ENCODE measurements at regions not wholly inside any gene's neighbourhood (a gene's known extent, or its start where the extent isn't known, plus 50 kb on each side); places are given as distances from the start of the nearest gene placed in this dataset.

DNA sequence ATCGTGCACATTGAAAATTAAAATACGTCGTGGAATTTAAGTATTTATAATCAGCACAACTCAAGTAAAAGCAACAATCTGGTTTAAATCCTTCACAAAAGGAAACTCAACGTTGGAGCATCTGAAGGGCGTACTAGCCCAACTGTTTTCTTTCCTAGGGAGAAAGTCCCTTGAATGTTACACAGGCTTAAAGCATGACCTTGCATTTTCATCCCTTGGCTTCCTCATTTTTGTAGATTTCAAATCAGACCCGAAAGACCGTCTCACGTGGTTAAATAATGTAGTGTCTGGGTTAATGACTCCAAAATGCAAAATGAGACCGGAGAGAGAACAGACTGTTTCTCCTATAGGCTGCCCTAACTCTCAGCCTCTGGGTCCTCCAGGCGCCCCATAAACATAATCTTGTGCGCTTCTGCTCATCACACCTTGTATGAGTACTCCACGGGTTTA is 249.2 kb upstream of the RREB1 start:
- no peak for TF ChIP-seq POLR2A (IDR thresholded peaks at IDR 0.05)
- TF ChIP-seq, protein P1, sequence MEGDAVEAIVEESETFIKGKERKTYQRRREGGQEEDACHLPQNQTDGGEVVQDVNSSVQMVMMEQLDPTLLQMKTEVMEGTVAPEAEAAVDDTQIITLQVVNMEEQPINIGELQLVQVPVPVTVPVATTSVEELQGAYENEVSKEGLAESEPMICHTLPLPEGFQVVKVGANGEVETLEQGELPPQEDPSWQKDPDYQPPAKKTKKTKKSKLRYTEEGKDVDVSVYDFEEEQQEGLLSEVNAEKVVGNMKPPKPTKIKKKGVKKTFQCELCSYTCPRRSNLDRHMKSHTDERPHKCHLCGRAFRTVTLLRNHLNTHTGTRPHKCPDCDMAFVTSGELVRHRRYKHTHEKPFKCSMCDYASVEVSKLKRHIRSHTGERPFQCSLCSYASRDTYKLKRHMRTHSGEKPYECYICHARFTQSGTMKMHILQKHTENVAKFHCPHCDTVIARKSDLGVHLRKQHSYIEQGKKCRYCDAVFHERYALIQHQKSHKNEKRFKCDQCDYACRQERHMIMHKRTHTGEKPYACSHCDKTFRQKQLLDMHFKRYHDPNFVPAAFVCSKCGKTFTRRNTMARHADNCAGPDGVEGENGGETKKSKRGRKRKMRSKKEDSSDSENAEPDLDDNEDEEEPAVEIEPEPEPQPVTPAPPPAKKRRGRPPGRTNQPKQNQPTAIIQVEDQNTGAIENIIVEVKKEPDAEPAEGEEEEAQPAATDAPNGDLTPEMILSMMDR (IDR thresholded peaks at IDR 0.05), result no peak
- TF ChIP-seq POLR2AphosphoS5 (IDR thresholded peaks at IDR 0.05), result no peak
